Natural killer cell treated with Interleukin-12 subunit alpha and Interleukin-12 subunit beta and Interleukin-15 and Interleukin-18, amount 100 ng/mL, for 72 hours (primary cell): ENCODE measurements at regions not wholly inside any gene's neighbourhood (a gene's known extent, or its start where the extent isn't known, plus 50 kb on each side); places are given as distances from the start of the nearest gene placed in this dataset.

Source experiments
- ATAC-seq, 2 donors: fragments of 150-1000 bp; cut with Tn5 transposase in 1 of 2; sonication (Bioruptor Pico), chemical (Tn5 transposase) in 1 of 2; 2 replicates each; pipeline ENCODE4 v1.10.0; 2021
- DNase-seq: peaks from one replicate; pipeline ENCODE4 v3.0.0; 2022; ENCODE audit warnings: low spot score
- H3K27ac Mint-ChIP-seq, 2 donors: 1 replicate in 1 of 2; 2 replicates in 1 of 2; pipeline ENCODE4 v1.8.0; 2022; ENCODE audit warnings: mixed read lengths in 2 of 2, mild to moderate bottlenecking in 1 of 2, moderate library complexity in 1 of 2
- H3K27me3 Mint-ChIP-seq, 2 donors: 1 replicate in 1 of 2; 2 replicates in 1 of 2; pipeline ENCODE4 v1.8.0; 2022; ENCODE audit warnings: mixed read lengths in 2 of 2
- H3K36me3 Mint-ChIP-seq: one replicate; pipeline ENCODE4 v1.8.0; 2022; ENCODE audit warnings: mixed read lengths
- H3K4me1 Mint-ChIP-seq, 2 donors: 1 replicate in 1 of 2; 2 replicates in 1 of 2; pipeline ENCODE4 v1.8.0; 2022; ENCODE audit warnings: low read depth in 2 of 2, mixed read lengths in 2 of 2, mild to moderate bottlenecking in 1 of 2
- H3K4me3 Mint-ChIP-seq: one replicate; pipeline ENCODE4 v1.8.0; 2022; ENCODE audit warnings: mixed read lengths
- H3K9me3 Mint-ChIP-seq: 2 replicates; pipeline ENCODE4 v1.8.0; 2022; ENCODE audit warnings: mixed read lengths

GRCh38 chr4:149983401-149983800, 94.8 kb upstream of the DCLK2 start:
- H3K4me1 Mint-ChIP-seq = peaks cover 0 to 14% of the 10 kb centered on the region in 2 donors
- H3K27ac Mint-ChIP-seq = no peak overlapping the region
- no peak overlapping the region for H3K4me3 Mint-ChIP-seq

GRCh38 chr4:149983931-149984330, 94.3 kb upstream of the DCLK2 start:
- Mint-ChIP-seq H3K4me3 (no peak overlapping the region), H3K4me1 (peaks cover 0 to 14% of the 10 kb centered on the region in 2 donors), H3K9me3 (no peaks in the 10 kb centered on the region), H3K27ac (no peak overlapping the region), H3K27me3 (no peaks in the 10 kb centered on the region), H3K36me3 (no peaks in the 10 kb centered on the region)
- no peak for ATAC-seq
- DNase-seq = no peak

More at GRCh38 chr4:149983401-149983800, 94.8 kb upstream of the DCLK2 start:
- no peak for DNase-seq
- no peaks in the 10 kb centered on the region for H3K27me3 Mint-ChIP-seq
- H3K36me3 Mint-ChIP-seq = no peaks in the 10 kb centered on the region
- no peaks in the 10 kb centered on the region for H3K9me3 Mint-ChIP-seq
- ATAC-seq = no peak

GRCh38 chr4:149985981-149986380, 92.3 kb upstream of the DCLK2 start:
- no peak for DNase-seq
- Mint-ChIP-seq H3K4me1 (peaks cover 0 to 14% of the 10 kb centered on the region in 2 donors), H3K4me3 (peak overlapping the region; percentile 50), H3K27ac (peak overlapping the region in 1 of 2 donors; percentile 54), H3K36me3 (no peaks in the 10 kb centered on the region), H3K27me3 (no peaks in the 10 kb centered on the region), H3K9me3 (no peaks in the 10 kb centered on the region)
- ATAC-seq = peak in 1 of 2 donors; percentile 48

- H3K4me3 Mint-ChIP-seq = no peak overlapping the region
- no peak for DNase-seq
- H3K27ac Mint-ChIP-seq = peak overlapping the region in 1 of 2 donors; percentile 54
- H3K36me3 Mint-ChIP-seq = no peaks in the 10 kb centered on the region
- ATAC-seq = no peak
- H3K4me1 Mint-ChIP-seq = peaks cover 0 to 14% of the 10 kb centered on the region in 2 donors
- no peaks in the 10 kb centered on the region for H3K9me3 Mint-ChIP-seq
- no peaks in the 10 kb centered on the region for H3K27me3 Mint-ChIP-seq
Measured at GRCh38 chr4:149986917-149987316, 91.3 kb upstream of the DCLK2 start.

GRCh38 chr4:149987330-149988086, 90.7 kb upstream of the DCLK2 start:
- Mint-ChIP-seq H3K27me3 (no peaks in the 10 kb centered on the region), H3K27ac (no peak overlapping the region), H3K4me1 (peaks cover 0 to 14% of the 10 kb centered on the region in 2 donors), H3K9me3 (no peaks in the 10 kb centered on the region), H3K4me3 (no peak overlapping the region), H3K36me3 (no peaks in the 10 kb centered on the region)
- no peak for DNase-seq
- ATAC-seq = no peak

- Mint-ChIP-seq H3K4me1 (peaks cover 0 to 14% of the 10 kb centered on the region in 2 donors), H3K27me3 (no peaks in the 10 kb centered on the region), H3K27ac (no peak overlapping the region), H3K36me3 (no peaks in the 10 kb centered on the region), H3K9me3 (no peaks in the 10 kb centered on the region), H3K4me3 (no peak overlapping the region)
- DNase-seq = no peak
- ATAC-seq = no peak
Measured at GRCh38 chr4:149988087-149988410, 90.2 kb upstream of the DCLK2 start.

- Mint-ChIP-seq H3K9me3 (no peaks in the 10 kb centered on the region), H3K4me1 (no peaks in the 10 kb centered on the region), H3K27ac (no peak overlapping the region), H3K4me3 (no peak overlapping the region), H3K27me3 (no peaks in the 10 kb centered on the region), H3K36me3 (no peaks in the 10 kb centered on the region)
- DNase-seq = no peak
- peak in 1 of 2 donors; percentile 52 for ATAC-seq
Measured at GRCh38 chr4:149993030-149993429, 85.2 kb upstream of the DCLK2 start.

GRCh38 chr4:149995134-149995756, 83.0 kb upstream of the DCLK2 start:
- Mint-ChIP-seq H3K4me3 (no peak overlapping the region), H3K27me3 (peaks cover 3 to 4% of the 10 kb centered on the region in 2 donors), H3K27ac (no peak overlapping the region), H3K4me1 (no peaks in the 10 kb centered on the region), H3K36me3 (no peaks in the 10 kb centered on the region), H3K9me3 (no peaks in the 10 kb centered on the region)
- no peak for ATAC-seq
- DNase-seq = no peak

GRCh38 chr4:149997881-149998421, 80.3 kb upstream of the DCLK2 start:
- Mint-ChIP-seq H3K27ac (no peak overlapping the region), H3K4me3 (no peak overlapping the region), H3K4me1 (no peaks in the 10 kb centered on the region), H3K9me3 (no peaks in the 10 kb centered on the region), H3K36me3 (no peaks in the 10 kb centered on the region), H3K27me3 (peaks cover 3 to 7% of the 10 kb centered on the region in 2 donors)
- peak in 1 of 2 donors; percentile 68 for ATAC-seq
- DNase-seq = no peak

GRCh38 chr4:149999485-150000074, 78.7 kb upstream of the DCLK2 start:
- DNase-seq (no peak), ATAC-seq (no peak)
- Mint-ChIP-seq H3K9me3 (no peaks in the 10 kb centered on the region), H3K27me3 (peaks cover 6 to 14% of the 10 kb centered on the region in 2 donors), H3K4me1 (no peaks in the 10 kb centered on the region), H3K36me3 (no peaks in the 10 kb centered on the region), H3K4me3 (no peak overlapping the region), H3K27ac (no peak overlapping the region)

GRCh38 chr4:150001815-150002214, 76.4 kb upstream of the DCLK2 start:
- no peak overlapping the region for H3K27ac Mint-ChIP-seq
- H3K4me1 Mint-ChIP-seq = no peaks in the 10 kb centered on the region
- no peaks in the 10 kb centered on the region for H3K36me3 Mint-ChIP-seq
- peaks cover 9 to 14% of the 10 kb centered on the region in 2 donors for H3K27me3 Mint-ChIP-seq
- no peak for DNase-seq
- no peaks in the 10 kb centered on the region for H3K9me3 Mint-ChIP-seq
- H3K4me3 Mint-ChIP-seq = no peak overlapping the region
- no peak for ATAC-seq

GRCh38 chr4:150002561-150002960, 75.7 kb upstream of the DCLK2 start:
- ATAC-seq (no peak), DNase-seq (no peak)
- H3K4me1 Mint-ChIP-seq = no peaks in the 10 kb centered on the region
- peaks cover 9 to 18% of the 10 kb centered on the region in 2 donors for H3K27me3 Mint-ChIP-seq
- H3K36me3 Mint-ChIP-seq = no peaks in the 10 kb centered on the region
- no peaks in the 10 kb centered on the region for H3K9me3 Mint-ChIP-seq
- H3K4me3 Mint-ChIP-seq = no peak overlapping the region
- H3K27ac Mint-ChIP-seq = no peak overlapping the region

- H3K9me3 Mint-ChIP-seq = no peaks in the 10 kb centered on the region
- no peaks in the 10 kb centered on the region for H3K36me3 Mint-ChIP-seq
- ATAC-seq = no peak
- DNase-seq = no peak
- no peaks in the 10 kb centered on the region for H3K4me1 Mint-ChIP-seq
- peaks cover 9 to 20% of the 10 kb centered on the region in 2 donors for H3K27me3 Mint-ChIP-seq
- no peak overlapping the region for H3K27ac Mint-ChIP-seq
- no peak overlapping the region for H3K4me3 Mint-ChIP-seq
Measured at GRCh38 chr4:150004481-150004880, 73.8 kb upstream of the DCLK2 start.

GRCh38 chr4:150005537-150005936, 72.7 kb upstream of the DCLK2 start:
- no peak for DNase-seq
- Mint-ChIP-seq H3K4me3 (no peak overlapping the region), H3K27me3 (peaks cover 6 to 13% of the 10 kb centered on the region in 2 donors), H3K36me3 (no peaks in the 10 kb centered on the region), H3K4me1 (no peaks in the 10 kb centered on the region), H3K9me3 (no peaks in the 10 kb centered on the region), H3K27ac (no peak overlapping the region)
- no peak for ATAC-seq
